ENCODE measurements at regions not wholly inside any gene's neighbourhood (a gene's known extent, or its start where the extent isn't known, plus 50 kb on each side); places are given as distances from the start of the nearest gene placed in this dataset.

GRCh38 chrX:125003746-125004446 is 315.8 kb upstream of the TEX13C start:
- no peak for DNase-seq (ENCODE audit: low read depth)

- no peak for DNase-seq (ENCODE audit: low read depth)
Observed at GRCh38 chrX:125004799-125005198, 314.9 kb upstream of the TEX13C start.

DNA sequence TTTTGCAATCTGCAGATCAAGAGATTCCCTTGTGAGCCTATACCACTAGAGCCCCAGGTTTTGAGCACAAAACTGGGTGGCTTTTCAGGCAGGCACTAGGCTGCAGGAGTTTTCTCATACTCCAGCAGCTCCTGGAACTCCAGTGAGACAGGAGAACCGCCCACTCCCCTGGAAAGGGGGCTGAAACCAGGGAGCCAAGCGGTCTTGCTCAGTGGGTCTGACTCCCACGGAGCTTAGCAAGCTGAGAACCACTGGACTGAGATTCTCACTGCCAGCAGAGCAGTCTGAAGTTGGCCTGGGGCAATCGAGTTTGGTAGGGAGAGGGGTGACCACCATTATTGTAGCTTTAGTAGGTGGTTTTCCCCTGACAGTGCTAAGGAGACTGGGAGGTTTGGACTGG is 313.8 kb upstream of the TEX13C start:
- no peak for DNase-seq (ENCODE audit: low read depth)

DNA sequence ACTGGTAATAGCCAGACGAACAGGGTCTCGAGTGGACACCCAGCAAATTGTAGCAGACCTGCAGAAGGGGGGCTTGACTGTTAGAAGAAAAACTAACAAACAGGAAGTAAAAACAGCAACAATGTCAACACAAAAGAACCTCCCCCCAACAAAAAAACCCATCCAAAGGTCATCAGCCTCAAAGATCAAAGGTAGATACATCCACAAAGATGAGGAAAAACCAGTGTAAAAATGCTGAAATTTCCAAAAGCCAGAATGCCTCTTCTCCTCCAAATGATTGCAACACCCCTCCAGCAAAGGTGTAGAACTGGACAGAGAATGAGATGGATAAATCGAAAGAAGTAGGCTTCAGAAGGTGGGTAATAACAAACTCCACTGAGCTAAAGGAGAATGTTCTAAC is 313.0 kb upstream of the TEX13C start:
- no peak for DNase-seq (ENCODE audit: low read depth)

DNA sequence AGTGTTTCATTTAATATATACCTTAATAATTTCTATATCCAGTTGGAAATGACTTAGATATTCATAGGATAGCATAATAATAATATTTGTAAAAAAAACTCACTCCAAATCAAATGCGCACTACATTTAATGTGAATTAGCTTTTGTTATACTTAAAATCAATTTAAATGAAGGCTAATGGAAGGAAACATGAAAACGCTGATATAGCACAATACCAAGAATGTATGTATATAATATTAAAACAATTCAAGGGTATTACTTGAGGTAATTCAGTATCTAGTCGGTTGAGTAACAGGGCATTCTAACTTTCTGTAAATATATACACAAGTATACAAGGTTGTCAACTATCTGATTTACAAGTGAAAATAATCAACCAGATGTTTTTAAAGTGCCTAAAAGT is 307.1 kb upstream of the TEX13C start:
- DNase-seq (ENCODE audit: low read depth), result no peak

- no peak for DNase-seq (ENCODE audit: low read depth)
Observed at GRCh38 chrX:125029131-125029530, 290.5 kb upstream of the TEX13C start.
